CD14-positive monocyte (primary cell): ENCODE measurements at regions not wholly inside any gene's neighbourhood (a gene's known extent, or its start where the extent isn't known, plus 50 kb on each side); places are given as distances from the start of the nearest gene placed in this dataset.

Experiments used
- DNase-seq, 3 donors: peaks; one replicate each; pipeline ENCODE4 v3.0.0-alpha.2; 2011 to 2022
- H2AFZ ChIP-seq: 2 replicates; pipeline ENCODE4 v1.6.0; 2012; ENCODE audit warnings: mild to moderate bottlenecking, low read depth, low read length, inconsistent platforms; ENCODE audit not compliant: insufficient read depth, poor library complexity, severe bottlenecking
- H3K27ac ChIP-seq, 2 donors: 1 replicate in 1 of 2; 2 replicates in 1 of 2; pipeline ENCODE4 v1.5.1; 2012 to 2013; ENCODE audit warnings: low read length in 2 of 2, control low read depth in 1 of 2, inconsistent platforms in 1 of 2, low read depth in 1 of 2, mild to moderate bottlenecking in 1 of 2
- H3K27me3 ChIP-seq, 2 donors: one replicate each; pipeline versions ENCODE4 v1.6.0 to v1.6.1; 2011 to 2013; ENCODE audit warnings: low read length in 2 of 2; ENCODE audit not compliant: control insufficient read depth in 2 of 2, insufficient read depth in 2 of 2
- H3K36me3 ChIP-seq, 2 donors: replicated peaks in 1 of 2; 1 replicate in 1 of 2; 2 replicates in 1 of 2; pipeline versions ENCODE4 v1.5.1 to v1.6.1; 2012 to 2013; ENCODE audit warnings: low read length in 2 of 2, control low read depth in 1 of 2, inconsistent platforms in 1 of 2, mild to moderate bottlenecking in 1 of 2; ENCODE audit not compliant: insufficient read depth in 2 of 2, control insufficient read depth in 1 of 2
- H3K4me1 ChIP-seq, 2 donors: 1 replicate in 1 of 2; 2 replicates in 1 of 2; pipeline versions ENCODE4 v1.5.1 to v1.6.1; 2012 to 2013; ENCODE audit warnings: low read length in 2 of 2, control low read depth in 1 of 2, inconsistent platforms in 1 of 2, mild to moderate bottlenecking in 1 of 2, moderate library complexity in 1 of 2; ENCODE audit not compliant: insufficient read depth in 2 of 2, control insufficient read depth in 1 of 2
- H3K4me2 ChIP-seq: replicated peaks from 2 replicates; pipeline ENCODE3; 2012; ENCODE audit warnings: low read length, moderate library complexity, mild to moderate bottlenecking; ENCODE audit not compliant: poor library complexity, severe bottlenecking; ENCODE audit errors: extremely low read depth
- H3K4me3 ChIP-seq, 3 experiments: fragments of 200-600 bp in 1 of 3; sonication (generic) in 1 of 3; replicated peaks in 1 of 3; 1 replicate in 2 of 3; 2 replicates in 1 of 3; pipeline ENCODE4 v1.5.1; 2011 to 2013; ENCODE audit warnings: low read length in 3 of 3, mild to moderate bottlenecking in 3 of 3, control low read depth in 2 of 3, low read depth in 2 of 3, inconsistent platforms in 1 of 3, moderate library complexity in 1 of 3
- H3K79me2 ChIP-seq: 2 replicates; pipeline ENCODE4 v1.6.0; 2012; ENCODE audit warnings: mild to moderate bottlenecking, control low read depth, inconsistent platforms, low read length, moderate library complexity; ENCODE audit not compliant: insufficient read depth
- H3K9ac ChIP-seq: 2 replicates; pipeline ENCODE4 v1.6.0; 2017; ENCODE audit warnings: low read length, mild to moderate bottlenecking; ENCODE audit not compliant: insufficient read depth, poor library complexity, severe bottlenecking
- H3K9me3 ChIP-seq, 2 donors: replicated peaks in 1 of 2; 1 replicate in 1 of 2; 2 replicates in 1 of 2; pipeline versions ENCODE4 v1.5.1 to v1.6.1; 2012 to 2013; ENCODE audit warnings: low read length in 2 of 2, control low read depth in 1 of 2; ENCODE audit not compliant: control insufficient read depth in 1 of 2, insufficient read depth in 1 of 2
- H4K20me1 ChIP-seq: 2 replicates; pipeline ENCODE4 v1.6.0; 2012; ENCODE audit warnings: mild to moderate bottlenecking, low read length, control low read depth, moderate library complexity; ENCODE audit not compliant: insufficient read depth
- H3K27ac Mint-ChIP-seq, 7 donors: one replicate each; pipeline ENCODE4 v1.8.0; 2020; ENCODE audit warnings: mild to moderate bottlenecking in 7 of 7, mixed read lengths in 7 of 7, moderate library complexity in 6 of 7, inconsistent platforms in 2 of 7
- H3K27me3 Mint-ChIP-seq, 3 donors: one replicate each; pipeline ENCODE4 v1.8.0; 2021 to 2022; ENCODE audit warnings: low read depth in 3 of 3, mild to moderate bottlenecking in 3 of 3, mixed read lengths in 3 of 3, moderate library complexity in 3 of 3, inconsistent platforms in 1 of 3
- H3K36me3 Mint-ChIP-seq, 2 donors: one replicate each; pipeline ENCODE4 v1.8.0; 2020; ENCODE audit warnings: mixed read lengths in 2 of 2, inconsistent platforms in 1 of 2, mild to moderate bottlenecking in 1 of 2
- H3K4me1 Mint-ChIP-seq: one replicate; pipeline ENCODE4 v1.8.0; 2020; ENCODE audit warnings: mild to moderate bottlenecking, mixed read lengths
- H3K4me3 Mint-ChIP-seq, 2 donors: one replicate each; pipeline ENCODE4 v1.8.0; 2020; ENCODE audit warnings: mild to moderate bottlenecking in 2 of 2, mixed read lengths in 2 of 2, moderate library complexity in 1 of 2
- H3K9me3 Mint-ChIP-seq, 7 donors: one replicate each; pipeline ENCODE4 v1.8.0; 2020 to 2022; ENCODE audit warnings: mixed read lengths in 7 of 7, mild to moderate bottlenecking in 6 of 7, moderate library complexity in 6 of 7, inconsistent platforms in 2 of 7
- CTCF ChIP-seq: fragments of 200-600 bp; IDR thresholded peaks from one replicate; pipeline ENCODE4 v1.8.0; 2022; ENCODE audit warnings: antibody characterized with exemption, mild to moderate bottlenecking
- WGBS: methylation state at CpG from one replicate; pipeline ENCODE4 v1.1.5; 2013; ENCODE audit warnings: missing lambda C conversion rate; ENCODE audit not compliant: insufficient coverage; 5-methylcytosine and 5-hydroxymethylcytosine counted together
- intact Hi-C, 2 donors: fragments of 100-400 bp; cut with micrococcal nuclease; formaldehyde crosslinking; loops; one replicate each; pipeline versions ENCODE4 v1.15.0 to v1.15.1; 2023

GRCh38 chr7:57354679-57355338 is 95.2 kb upstream of the ZNF716 start:
- Mint-ChIP-seq H3K36me3 (no peaks in the 10 kb centered on the region), H3K9me3 (peaks cover 33 to 85% (median 65%) of the 10 kb centered on the region in 7 donors), H3K27me3 (no peaks in the 10 kb centered on the region), H3K27ac (no peak overlapping the region), H3K4me3 (no peak overlapping the region), H3K4me1 (no peaks in the 10 kb centered on the region)
- Histone ChIP-seq H3K9ac (no peak overlapping the region), H3K36me3 (no peaks in the 10 kb centered on the region), H3K27me3 (no peaks in the 10 kb centered on the region), H3K4me1 (no peaks in the 10 kb centered on the region), H3K27ac (no peak overlapping the region), H4K20me1 (no peaks in the 10 kb centered on the region), H3K9me3 (peaks cover 93% of the 10 kb centered on the region in 2 donors), H3K4me3 (no peak overlapping the region), H2AFZ (no peak overlapping the region), H3K4me2 (no peak overlapping the region), H3K79me2 (no peaks in the 10 kb centered on the region)
- intact Hi-C loops, result no loop called here
- 92% methylated on average over 3 of the region's 12 CpGs for WGBS
- no peak for TF ChIP-seq CTCF
- DNase-seq, result no peak

GRCh38 chr7:57361406-57361805 is 88.6 kb upstream of the ZNF716 start:
- 83% methylated on average over 1 of the region's 2 CpGs for WGBS
- no peak for DNase-seq
- Histone ChIP-seq H3K36me3 (no peaks in the 10 kb centered on the region), H3K4me2 (no peak overlapping the region), H3K4me1 (no peaks in the 10 kb centered on the region), H3K9ac (no peak overlapping the region), H2AFZ (no peak overlapping the region), H4K20me1 (no peaks in the 10 kb centered on the region), H3K27me3 (no peaks in the 10 kb centered on the region), H3K4me3 (no peak overlapping the region), H3K27ac (no peak overlapping the region), H3K9me3 (peaks cover 88 to 96% of the 10 kb centered on the region in 2 donors), H3K79me2 (no peaks in the 10 kb centered on the region)
- no peak overlapping the region for H3K4me3 Mint-ChIP-seq
- H3K4me1 Mint-ChIP-seq, result no peaks in the 10 kb centered on the region
- H3K9me3 Mint-ChIP-seq, result peaks cover 32 to 82% (median 69%) of the 10 kb centered on the region in 7 donors
- no peak overlapping the region for H3K27ac Mint-ChIP-seq
- H3K36me3 Mint-ChIP-seq, result no peaks in the 10 kb centered on the region
- intact Hi-C loops, result no loop called here
- no peak for TF ChIP-seq CTCF
- no peaks in the 10 kb centered on the region for H3K27me3 Mint-ChIP-seq
